PFSK-1 (cell line): ENCODE measurements at regions not wholly inside any gene's neighbourhood (a gene's known extent, or its start where the extent isn't known, plus 50 kb on each side); places are given as distances from the start of the nearest gene placed in this dataset.

ENCODE experiments used
- FOXP2 ChIP-seq: optimal IDR thresholded peaks from 2 replicates; pipeline ENCODE3; 2011; ENCODE audit warnings: borderline replicate concordance, control low read depth, inconsistent platforms; ENCODE audit not compliant: insufficient read depth; ENCODE audit errors: extremely low read length, extremely low read depth
- POLR2AphosphoS5 ChIP-seq: IDR thresholded peaks from 2 replicates; pipeline ENCODE4 v1.6.1; 2012; ENCODE audit warnings: low read depth, mild to moderate bottlenecking, control low read depth, low read length, moderate library complexity
- REST ChIP-seq, 2 experiments: IDR thresholded peaks; 2 replicates each; pipeline versions ENCODE4 v1.6.1 to v1.8.0; 2011 to 2012; ENCODE audit warnings: low read depth in 2 of 2, low read length in 2 of 2, control low read depth in 1 of 2, inconsistent platforms in 1 of 2, mild to moderate bottlenecking in 1 of 2, moderate library complexity in 1 of 2; ENCODE audit not compliant: insufficient read depth in 1 of 2
- SIN3A ChIP-seq: IDR thresholded peaks from 2 replicates; pipeline ENCODE4 v1.6.1; 2012; ENCODE audit warnings: mild to moderate bottlenecking, low read length, moderate library complexity, borderline replicate concordance; ENCODE audit not compliant: insufficient read depth
- TAF1 ChIP-seq: IDR thresholded peaks from 2 replicates; pipeline ENCODE4 v1.6.1; 2012; ENCODE audit warnings: low read length, control low read depth, borderline replicate concordance; ENCODE audit not compliant: insufficient read depth

- no peak for TF ChIP-seq POLR2AphosphoS5
- TF ChIP-seq TAF1, result no peak
- TF ChIP-seq SIN3A, result no peak
- TF ChIP-seq FOXP2, result no peak
- TF ChIP-seq REST (IDR thresholded peaks at IDR 0.05; ENCODE audit: insufficient read depth in 1 of 2, low read depth in 2 of 2, low read length in 2 of 2), result no peak
These were observed 97.7 kb downstream of the CBLN1 start for GRCh38 chr16:49183911-49184310.

- TF ChIP-seq FOXP2 (no peak), TAF1 (no peak), POLR2AphosphoS5 (no peak), REST (IDR thresholded peaks at IDR 0.05; ENCODE audit: insufficient read depth in 1 of 2, low read depth in 2 of 2, low read length in 2 of 2) (no peak), SIN3A (no peak)
These were observed 99.7 kb downstream of the CBLN1 start for GRCh38 chr16:49181791-49182518.

- TF ChIP-seq POLR2AphosphoS5, result no peak
- TF ChIP-seq TAF1, result no peak
- TF ChIP-seq SIN3A, result no peak
- no peak for TF ChIP-seq REST (IDR thresholded peaks at IDR 0.05; ENCODE audit: insufficient read depth in 1 of 2, low read depth in 2 of 2, low read length in 2 of 2)
- TF ChIP-seq FOXP2, result no peak
These were observed 101.8 kb downstream of the CBLN1 start for GRCh38 chr16:49179714-49180330.

GRCh38 chr16:49168126-49168525, 113.5 kb downstream of the CBLN1 start:
- TF ChIP-seq REST (IDR thresholded peaks at IDR 0.05; ENCODE audit: insufficient read depth in 1 of 2, low read depth in 2 of 2, low read length in 2 of 2), result no peak
- TF ChIP-seq POLR2AphosphoS5, result no peak
- TF ChIP-seq SIN3A, result no peak
- TF ChIP-seq FOXP2, result no peak
- TF ChIP-seq TAF1, result no peak
